ENCODE measurements at regions not wholly inside any gene's neighbourhood (a gene's known extent, or its start where the extent isn't known, plus 50 kb on each side); places are given as distances from the start of the nearest gene placed in this dataset.

DNA sequence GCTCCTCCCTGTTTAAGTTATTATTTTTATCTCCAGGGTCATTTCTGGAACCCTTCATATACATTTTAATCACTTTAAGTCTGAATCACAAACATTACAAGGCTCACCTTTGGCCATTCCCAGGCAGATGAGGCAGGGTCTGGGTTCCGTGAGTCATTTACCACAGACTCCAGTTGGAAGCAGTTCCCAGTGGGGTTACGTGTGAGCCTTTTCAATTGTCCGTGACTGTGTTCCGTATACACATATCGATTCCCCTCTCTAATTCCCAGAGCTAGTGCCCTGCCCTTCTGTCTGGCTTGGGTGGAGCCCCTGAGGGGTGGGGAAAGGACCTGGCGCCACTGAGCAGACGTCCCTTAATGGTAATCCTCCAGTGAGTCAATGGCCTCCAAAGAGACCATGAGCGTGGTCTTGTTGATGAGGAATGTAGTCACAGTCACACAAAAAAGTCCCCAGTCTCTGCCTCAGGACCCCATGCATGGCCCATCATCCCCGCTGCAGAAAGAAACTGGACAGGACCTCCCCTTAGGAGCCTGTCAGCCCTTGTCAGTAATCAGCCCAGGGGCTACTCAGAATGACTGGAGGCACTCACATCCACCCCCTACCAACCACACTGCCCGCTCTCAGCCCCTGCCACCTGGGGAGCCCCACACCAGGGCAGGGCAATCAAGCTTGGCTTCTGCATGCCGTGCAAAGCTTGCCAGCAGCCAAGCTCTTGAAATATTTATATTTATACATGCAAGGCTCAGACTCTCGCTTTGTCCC, 144.4 kb downstream of the ZIC5 start:
- DNase-seq (ENCODE audit: low read depth) = no peak
- TF ChIP-seq, protein P1, sequence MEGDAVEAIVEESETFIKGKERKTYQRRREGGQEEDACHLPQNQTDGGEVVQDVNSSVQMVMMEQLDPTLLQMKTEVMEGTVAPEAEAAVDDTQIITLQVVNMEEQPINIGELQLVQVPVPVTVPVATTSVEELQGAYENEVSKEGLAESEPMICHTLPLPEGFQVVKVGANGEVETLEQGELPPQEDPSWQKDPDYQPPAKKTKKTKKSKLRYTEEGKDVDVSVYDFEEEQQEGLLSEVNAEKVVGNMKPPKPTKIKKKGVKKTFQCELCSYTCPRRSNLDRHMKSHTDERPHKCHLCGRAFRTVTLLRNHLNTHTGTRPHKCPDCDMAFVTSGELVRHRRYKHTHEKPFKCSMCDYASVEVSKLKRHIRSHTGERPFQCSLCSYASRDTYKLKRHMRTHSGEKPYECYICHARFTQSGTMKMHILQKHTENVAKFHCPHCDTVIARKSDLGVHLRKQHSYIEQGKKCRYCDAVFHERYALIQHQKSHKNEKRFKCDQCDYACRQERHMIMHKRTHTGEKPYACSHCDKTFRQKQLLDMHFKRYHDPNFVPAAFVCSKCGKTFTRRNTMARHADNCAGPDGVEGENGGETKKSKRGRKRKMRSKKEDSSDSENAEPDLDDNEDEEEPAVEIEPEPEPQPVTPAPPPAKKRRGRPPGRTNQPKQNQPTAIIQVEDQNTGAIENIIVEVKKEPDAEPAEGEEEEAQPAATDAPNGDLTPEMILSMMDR (conservative IDR thresholded peaks at IDR 0.05; ENCODE audit: low read depth, low read length) = no peak
- H3K4me3 ChIP-seq (ENCODE audit: low read length) = no peak overlapping the region

DNA sequence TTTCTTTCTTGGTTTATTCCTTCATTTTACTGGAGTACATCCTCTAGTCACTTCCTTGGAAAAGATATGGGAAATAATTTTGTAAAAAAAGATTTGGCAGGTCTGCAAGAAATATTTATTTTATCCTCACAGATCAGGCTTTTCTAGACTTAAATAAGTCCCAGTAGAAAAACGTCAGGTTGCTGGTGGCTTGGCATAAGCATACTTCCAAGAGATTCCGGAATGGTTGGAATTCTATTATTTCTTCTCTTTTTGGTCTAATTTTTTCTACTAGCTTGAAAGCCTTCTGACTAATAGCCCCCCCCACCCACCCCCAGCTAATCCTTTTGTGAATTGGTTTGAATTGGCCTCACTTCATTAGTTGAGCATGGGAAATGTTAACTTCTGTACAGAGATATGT, 147.6 kb downstream of the ZIC5 start:
- TF ChIP-seq, protein P1 (conservative IDR thresholded peaks at IDR 0.05; ENCODE audit: low read depth, low read length) = no peak
- no peak overlapping the region for H3K4me3 ChIP-seq (ENCODE audit: low read length)
- DNase-seq (ENCODE audit: low read depth) = peak; percentile 81

DNA sequence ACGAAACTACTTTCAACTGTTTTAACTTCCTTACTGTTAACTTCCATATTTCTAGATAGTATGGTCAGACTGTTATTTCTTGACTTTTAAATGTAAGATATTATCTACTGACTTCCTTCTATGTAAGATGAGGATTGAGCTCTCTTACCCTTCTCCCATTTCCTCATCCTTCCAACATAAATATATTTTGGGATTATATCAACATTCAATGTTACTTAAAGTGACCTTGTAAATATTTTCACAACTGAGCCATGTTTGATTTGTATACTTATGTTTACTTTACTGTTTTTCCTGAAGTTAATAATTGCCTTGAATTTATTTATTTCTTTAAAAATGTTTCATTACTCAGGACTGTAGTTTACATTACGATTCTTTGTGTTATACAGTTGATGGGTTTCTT, 148.7 kb downstream of the ZIC5 start:
- TF ChIP-seq, protein P1 (conservative IDR thresholded peaks at IDR 0.05; ENCODE audit: low read depth, low read length) = no peak
- DNase-seq (ENCODE audit: low read depth) = no peak
- H3K4me3 ChIP-seq (ENCODE audit: low read length) = no peak overlapping the region

DNA sequence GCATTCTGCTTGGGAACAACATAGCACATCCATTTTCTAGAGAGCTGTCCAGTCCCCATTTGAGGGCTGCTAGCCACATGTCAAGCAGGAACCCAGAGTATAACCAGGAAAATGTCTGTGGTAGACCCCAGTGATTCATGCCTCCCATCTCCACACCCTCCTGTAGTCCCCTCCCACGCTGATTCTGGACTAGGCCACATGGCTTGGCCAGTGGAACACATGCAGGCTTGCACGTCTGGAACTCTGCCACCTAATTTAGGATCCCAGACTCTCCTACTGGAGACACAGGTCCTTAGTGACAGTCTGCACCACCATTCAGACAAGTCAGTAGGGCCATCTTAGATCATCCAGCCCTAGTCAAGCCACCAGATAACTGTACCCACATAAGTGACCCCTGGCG, 149.8 kb downstream of the ZIC5 start:
- no peak overlapping the region for H3K4me3 ChIP-seq (ENCODE audit: low read length)
- no peak for DNase-seq (ENCODE audit: low read depth)
- TF ChIP-seq, protein P1 (conservative IDR thresholded peaks at IDR 0.05; ENCODE audit: low read depth, low read length) = no peak

DNA sequence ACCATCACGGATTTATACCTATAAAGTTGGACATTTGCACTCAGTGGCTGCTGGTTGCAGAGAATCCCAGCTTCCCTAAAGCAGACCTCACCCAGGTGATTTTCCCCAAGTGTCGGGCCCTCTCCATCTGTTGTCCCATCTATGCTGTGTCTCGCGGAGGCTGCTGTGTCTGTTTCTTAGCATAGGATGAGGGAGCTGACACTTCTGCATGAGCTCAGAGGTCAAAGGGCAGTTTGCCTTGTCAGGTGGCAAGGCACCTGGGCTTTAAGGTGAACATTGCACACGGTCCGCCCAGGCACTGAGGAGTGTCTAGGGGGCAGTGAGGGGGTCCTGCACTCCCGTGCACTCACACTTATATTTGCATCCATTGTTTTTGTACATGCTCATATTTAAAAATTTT, 151.6 kb downstream of the ZIC5 start:
- no peak for DNase-seq (ENCODE audit: low read depth)
- no peak overlapping the region for H3K4me3 ChIP-seq (ENCODE audit: low read length)
- TF ChIP-seq, protein P1 (conservative IDR thresholded peaks at IDR 0.05; ENCODE audit: low read depth, low read length) = no peak

DNA sequence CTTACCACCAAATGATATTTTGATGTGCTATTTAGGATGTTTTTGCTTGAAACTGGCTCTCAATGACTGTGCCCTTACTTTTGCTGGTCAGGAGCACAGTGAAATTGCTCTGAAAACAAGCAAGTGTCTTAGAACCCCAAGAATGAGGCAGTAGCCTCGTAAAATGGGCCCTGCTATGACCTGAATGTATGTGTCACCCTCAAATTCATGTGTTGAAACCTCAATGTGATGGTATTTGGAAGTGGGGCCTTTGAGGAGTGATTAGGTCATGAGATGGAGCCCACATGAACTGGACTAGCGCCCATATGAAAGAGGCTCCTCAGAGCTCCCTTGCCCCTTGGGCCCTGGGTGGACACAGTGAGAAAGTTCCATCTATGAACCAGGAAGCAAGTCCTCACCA, 155.2 kb downstream of the ZIC5 start:
- no peak overlapping the region for H3K4me3 ChIP-seq (ENCODE audit: low read length)
- DNase-seq (ENCODE audit: low read depth) = no peak
- TF ChIP-seq, protein P1 (conservative IDR thresholded peaks at IDR 0.05; ENCODE audit: low read depth, low read length) = no peak

DNA sequence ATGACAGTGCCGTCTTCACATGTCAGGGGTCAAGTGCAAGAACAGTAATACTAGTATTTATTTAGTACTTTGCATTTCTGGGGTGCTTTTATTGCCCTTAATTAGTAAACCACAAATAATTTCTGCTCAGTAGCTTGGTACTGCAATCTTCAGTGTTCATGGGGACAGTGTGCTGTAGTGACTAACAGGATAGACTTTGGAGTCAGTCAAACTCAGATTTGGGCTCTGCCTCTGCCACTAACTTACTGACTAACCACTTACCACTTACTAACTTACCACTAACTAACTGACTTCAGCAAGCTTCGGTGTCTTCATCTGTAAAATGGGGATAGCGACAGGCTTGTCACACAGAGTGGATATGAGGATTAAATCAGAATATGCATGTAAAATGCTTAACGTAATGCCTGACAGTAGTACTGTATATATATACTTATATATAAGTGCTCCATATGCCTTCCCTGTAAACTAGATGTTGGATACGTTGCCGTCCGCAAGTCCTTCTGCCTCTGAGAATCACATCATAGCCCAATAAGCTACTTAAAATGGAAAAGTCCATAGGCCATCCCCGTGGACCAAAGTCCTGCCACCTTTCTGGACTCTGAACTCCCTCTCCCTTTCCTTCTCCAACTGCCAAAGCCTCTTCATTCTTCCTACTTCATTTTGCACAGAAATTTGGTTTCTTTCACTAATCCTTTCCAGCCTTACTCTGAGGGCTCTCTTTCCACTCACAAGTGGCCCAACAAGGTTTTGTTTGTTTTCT, 158.1 kb downstream of the ZIC5 start:
- no peak overlapping the region for H3K4me3 ChIP-seq (ENCODE audit: low read length)
- TF ChIP-seq, protein P1 (conservative IDR thresholded peaks at IDR 0.05; ENCODE audit: low read depth, low read length) = no peak
- no peak for DNase-seq (ENCODE audit: low read depth)
